Sigmoid colon (tissue), 6 donors: ENCODE measurements at regions not wholly inside any gene's neighbourhood (a gene's known extent, or its start where the extent isn't known, plus 50 kb on each side); places are given as distances from the start of the nearest gene placed in this dataset.

Experiments
- DNase-seq: peaks from one replicate; pipeline ENCODE4 v3.0.0-alpha.2; 2019
- H3K27ac ChIP-seq, 4 donors: fragments of 200-600 bp; sonication (generic); one replicate each; pipeline ENCODE4 v1.5.1; 2016 to 2019; ENCODE audit warnings: mild to moderate bottlenecking in 1 of 4
- H3K27me3 ChIP-seq, 3 donors: fragments of 200-600 bp; sonication (generic); one replicate each; pipeline ENCODE4 v1.5.1; 2019; ENCODE audit warnings: mild to moderate bottlenecking in 1 of 3
- H3K36me3 ChIP-seq, 4 donors: fragments of 200-600 bp; sonication (generic); one replicate each; pipeline ENCODE4 v1.5.1; 2016 to 2019
- H3K4me1 ChIP-seq, 4 donors: fragments of 200-600 bp; sonication (generic); one replicate each; pipeline ENCODE4 v1.5.1; 2017 to 2019
- H3K4me3 ChIP-seq, 4 donors: fragments of 200-600 bp; sonication (generic); one replicate each; pipeline ENCODE4 v1.5.1; 2017 to 2019; ENCODE audit warnings: mild to moderate bottlenecking in 2 of 4, moderate library complexity in 1 of 4
- H3K9me3 ChIP-seq, 4 donors: fragments of 200-600 bp in 3 of 4; sonication (generic) in 3 of 4; one replicate each; pipeline versions ENCODE4 v1.5.1 to v1.6.1; 2013 to 2019
- CTCF ChIP-seq, 4 experiments: fragments of 450-650 bp in 3 of 4; fragments of 200-600 bp in 1 of 4; IDR thresholded peaks; one replicate each; pipeline ENCODE4 v1.5.1; 2016 to 2019; ENCODE audit warnings: antibody characterized with exemption in 4 of 4, mild to moderate bottlenecking in 3 of 4, moderate library complexity in 2 of 4
- EP300 ChIP-seq, 4 donors: sonication (generic); formaldehyde crosslinking; IDR thresholded peaks; one replicate each; pipeline ENCODE4 v1.6.1; 2017; ENCODE audit warnings: antibody characterized with exemption in 4 of 4
- POLR2A ChIP-seq, 2 donors: fragments of 450-650 bp; IDR thresholded peaks; one replicate each; pipeline ENCODE4 v1.6.1; 2016; ENCODE audit warnings: antibody characterized with exemption in 2 of 2, mild to moderate bottlenecking in 2 of 2, moderate library complexity in 2 of 2
- POLR2AphosphoS5 ChIP-seq, 4 donors: sonication (generic); formaldehyde crosslinking; IDR thresholded peaks; one replicate each; pipeline ENCODE4 v1.6.1; 2017; ENCODE audit warnings: antibody characterized with exemption in 4 of 4
- WGBS, 2 donors: extraction: QIAGEN DNeasy Blood & Tissue Kit; methylation state at CpG; one replicate each; pipeline ENCODE4 v1.1.7; 2013; 5-methylcytosine and 5-hydroxymethylcytosine counted together
- intact Hi-C: fragments of 100-400 bp; cut with DNase I; formaldehyde crosslinking; loops from one replicate; pipeline ENCODE4 v1.15.1; 2023
- donor health status: healthy with polysubstance abuse.
- donor health status: healthy.

GRCh38 chr6:121584586-121585369, 149.3 kb downstream of the GJA1 start:
- Histone ChIP-seq H3K27me3 (no peaks in the 10 kb centered on the region), H3K27ac (peak overlapping the region in 1 of 4 donors; percentile 63), H3K4me1 (peaks cover 0 to 15% (median 4%) of the 10 kb centered on the region in 4 donors), H3K9me3 (no peaks in the 10 kb centered on the region), H3K36me3 (no peaks in the 10 kb centered on the region), H3K4me3 (no peak overlapping the region)
- intact Hi-C loops, result no loop called here
- no peak for DNase-seq
- no peak for TF ChIP-seq EP300 (IDR thresholded peaks at IDR 0.05)
- no peak for TF ChIP-seq CTCF (IDR thresholded peaks at IDR 0.05)
- TF ChIP-seq POLR2A (IDR thresholded peaks at IDR 0.05), result no peak
- TF ChIP-seq POLR2AphosphoS5 (IDR thresholded peaks at IDR 0.05), result no peak
- WGBS, 2 donors, result 74 to 77% methylated on average over 4 of the region's 4 CpGs

DNA sequence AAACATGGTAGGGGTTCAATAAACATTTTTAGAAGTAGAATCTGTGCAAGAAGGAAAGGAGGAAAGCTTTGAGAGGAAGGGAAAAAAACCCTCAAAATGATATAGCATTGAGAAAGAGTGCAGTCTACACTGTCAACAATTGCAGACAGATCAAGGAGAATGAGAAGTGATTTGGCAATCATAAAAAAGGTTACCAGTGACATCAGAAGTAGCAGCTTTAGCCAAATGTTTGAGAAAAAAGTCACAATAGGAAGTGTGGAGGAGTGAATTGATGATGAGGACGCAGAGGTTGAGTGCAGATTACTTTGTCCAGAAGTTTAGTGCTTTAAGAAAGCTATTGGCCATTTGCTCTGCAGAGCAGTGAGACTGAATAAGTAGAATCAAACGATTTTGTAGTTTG, 155.0 kb downstream of the GJA1 start:
- intact Hi-C loops, result no loop called here
- no peak overlapping the region for H3K27ac ChIP-seq
- DNase-seq, result no peak
- H3K9me3 ChIP-seq, result no peaks in the 10 kb centered on the region
- H3K4me1 ChIP-seq, result peaks cover 0 to 8% (median 4%) of the 10 kb centered on the region in 4 donors
- TF ChIP-seq POLR2A (IDR thresholded peaks at IDR 0.05) (no peak), POLR2AphosphoS5 (IDR thresholded peaks at IDR 0.05) (no peak), CTCF (IDR thresholded peaks at IDR 0.05) (no peak)
- H3K4me3 ChIP-seq, result no peak overlapping the region
- 28 to 51% methylated on average over 2 of the region's 2 CpGs for WGBS, 2 donors
- H3K27me3 ChIP-seq, result no peaks in the 10 kb centered on the region
- H3K36me3 ChIP-seq, result no peaks in the 10 kb centered on the region

GRCh38 chr6:121590916-121591315, 155.5 kb downstream of the GJA1 start:
- TF ChIP-seq EP300 (IDR thresholded peaks at IDR 0.05) (no peak), CTCF (IDR thresholded peaks at IDR 0.05) (no peak), POLR2A (IDR thresholded peaks at IDR 0.05) (no peak), POLR2AphosphoS5 (IDR thresholded peaks at IDR 0.05) (no peak)
- no peaks in the 10 kb centered on the region for H3K36me3 ChIP-seq
- peaks cover 0 to 8% (median 4%) of the 10 kb centered on the region in 4 donors for H3K4me1 ChIP-seq
- H3K27ac ChIP-seq, result no peak overlapping the region
- 81 to 87% methylated on average over 4 of the region's 4 CpGs for WGBS, 2 donors
- no peak overlapping the region for H3K4me3 ChIP-seq
- DNase-seq, result no peak
- no peaks in the 10 kb centered on the region for H3K27me3 ChIP-seq
- intact Hi-C loops, result no loop called here
- H3K9me3 ChIP-seq, result no peaks in the 10 kb centered on the region

DNA sequence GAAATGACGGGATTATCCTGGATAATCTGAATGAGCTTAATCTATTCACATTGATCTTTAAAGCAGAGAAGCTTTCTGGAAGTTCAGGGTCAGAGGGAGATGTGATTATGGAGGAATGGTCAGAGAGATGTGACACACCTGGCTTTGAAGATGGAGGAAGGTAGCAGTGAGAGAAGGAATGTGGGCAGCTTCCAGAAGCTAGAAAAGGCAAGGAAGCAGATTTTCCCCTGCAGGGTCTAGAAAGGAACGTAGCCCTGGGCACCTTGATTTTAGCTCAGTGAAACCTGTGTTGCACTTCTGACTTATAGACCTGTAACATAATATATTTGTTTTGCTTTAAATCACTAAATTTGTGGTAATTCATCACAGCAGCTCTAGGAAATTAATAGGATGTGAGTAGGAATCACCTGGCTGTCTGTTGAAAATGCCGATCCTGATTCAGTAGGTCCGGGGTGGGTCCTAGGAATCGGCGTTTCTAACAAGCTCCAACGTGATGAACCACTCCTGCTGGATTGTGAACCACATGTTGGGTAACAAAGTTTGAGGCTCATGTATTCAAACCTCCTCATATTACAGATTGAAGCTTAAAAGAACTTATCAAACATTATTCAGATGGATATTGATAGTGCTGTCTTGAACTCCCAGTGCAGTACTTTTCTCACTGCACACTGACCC, 157.0 kb downstream of the GJA1 start:
- intact Hi-C loops, result no loop called here
- Histone ChIP-seq H3K27ac (no peak overlapping the region), H3K27me3 (no peaks in the 10 kb centered on the region), H3K36me3 (no peaks in the 10 kb centered on the region), H3K4me3 (no peak overlapping the region), H3K9me3 (no peaks in the 10 kb centered on the region), H3K4me1 (peaks cover 0 to 8% (median 4%) of the 10 kb centered on the region in 4 donors)
- 82 to 86% methylated on average over 7 of the region's 7 CpGs for WGBS, 2 donors
- TF ChIP-seq POLR2AphosphoS5 (IDR thresholded peaks at IDR 0.05) (no peak), EP300 (IDR thresholded peaks at IDR 0.05) (no peak), CTCF (IDR thresholded peaks at IDR 0.05) (no peak), POLR2A (IDR thresholded peaks at IDR 0.05) (no peak)
- DNase-seq, result no peak
